ENCODE measurements at regions not wholly inside any gene's neighbourhood (a gene's known extent, or its start where the extent isn't known, plus 50 kb on each side); places are given as distances from the start of the nearest gene placed in this dataset.

GRCh38 chr17:71741836-71742235, 379.0 kb upstream of the SOX9 start:
- no peaks in the 10 kb centered on the region for H4K20me1 ChIP-seq (ENCODE audit: insufficient read depth, low read length, poor library complexity, severe bottlenecking)
- no peak overlapping the region for H2AFZ ChIP-seq (ENCODE audit: low read length)
- no peaks in the 10 kb centered on the region for H3K9me2 ChIP-seq (replicated peaks; ENCODE audit: low read depth, low read length)
- no peak overlapping the region for H3K9ac ChIP-seq (ENCODE audit: low read depth, low read length, poor library complexity, severe bottlenecking)
- H3K36me3 ChIP-seq (ENCODE audit: insufficient read depth, low read length) = no peaks in the 10 kb centered on the region
- no peaks in the 10 kb centered on the region for H3K27me3 ChIP-seq (ENCODE audit: insufficient read depth, low read length, poor library complexity, severe bottlenecking)
- no peak overlapping the region for H3K4me2 ChIP-seq (ENCODE audit: low read depth, low read length, poor library complexity, severe bottlenecking)
- H3F3A ChIP-seq (ENCODE audit: low read depth) = no peaks in the 10 kb centered on the region
- no peaks in the 10 kb centered on the region for H3K4me1 ChIP-seq (ENCODE audit: insufficient read depth, low read length, poor library complexity, severe bottlenecking)
- TF ChIP-seq CTCF (conservative IDR thresholded peaks at IDR 0.05; ENCODE audit: low read length) (no peak), EZH2phosphoT487 (IDR thresholded peaks at IDR 0.05; ENCODE audit: borderline replicate concordance) (no peak)
- no peak overlapping the region for H3K4me3 ChIP-seq (ENCODE audit: low read length, poor library complexity, severe bottlenecking)
- H3K79me2 ChIP-seq (ENCODE audit: insufficient read depth, low read length) = no peaks in the 10 kb centered on the region
- H3K9me3 ChIP-seq (ENCODE audit: insufficient read depth, low read depth, low read length) = no peaks in the 10 kb centered on the region

- no peak overlapping the region for H3K4me2 ChIP-seq (ENCODE audit: low read depth, low read length, poor library complexity, severe bottlenecking)
- no peaks in the 10 kb centered on the region for H3K79me2 ChIP-seq (ENCODE audit: insufficient read depth, low read length)
- no peak overlapping the region for H3K4me3 ChIP-seq (ENCODE audit: low read length, poor library complexity, severe bottlenecking)
- H3K4me1 ChIP-seq (ENCODE audit: insufficient read depth, low read length, poor library complexity, severe bottlenecking) = no peaks in the 10 kb centered on the region
- no peak overlapping the region for H3K9ac ChIP-seq (ENCODE audit: low read depth, low read length, poor library complexity, severe bottlenecking)
- TF ChIP-seq EZH2phosphoT487 (IDR thresholded peaks at IDR 0.05; ENCODE audit: borderline replicate concordance) = no peak
- TF ChIP-seq CTCF (conservative IDR thresholded peaks at IDR 0.05; ENCODE audit: low read length) = no peak
- no peaks in the 10 kb centered on the region for H3K27me3 ChIP-seq (ENCODE audit: insufficient read depth, low read length, poor library complexity, severe bottlenecking)
- H2AFZ ChIP-seq (ENCODE audit: low read length) = no peak overlapping the region
- H3K9me2 ChIP-seq (replicated peaks; ENCODE audit: low read depth, low read length) = no peaks in the 10 kb centered on the region
- H3K9me3 ChIP-seq (ENCODE audit: insufficient read depth, low read depth, low read length) = no peaks in the 10 kb centered on the region
- H3F3A ChIP-seq (ENCODE audit: low read depth) = no peaks in the 10 kb centered on the region
- H4K20me1 ChIP-seq (ENCODE audit: insufficient read depth, low read length, poor library complexity, severe bottlenecking) = no peaks in the 10 kb centered on the region
- no peaks in the 10 kb centered on the region for H3K36me3 ChIP-seq (ENCODE audit: insufficient read depth, low read length)
Observed at GRCh38 chr17:71748872-71749271, 371.9 kb upstream of the SOX9 start.

- no peak overlapping the region for H3K4me3 ChIP-seq (ENCODE audit: low read length, poor library complexity, severe bottlenecking)
- no peaks in the 10 kb centered on the region; the same call in 1 of the 2 replicates for H3K9me3 ChIP-seq (ENCODE audit: insufficient read depth, low read depth, low read length)
- no peaks in the 10 kb centered on the region for H3F3A ChIP-seq (ENCODE audit: low read depth)
- no peaks in the 10 kb centered on the region for H3K27me3 ChIP-seq (ENCODE audit: insufficient read depth, low read length, poor library complexity, severe bottlenecking)
- H3K9me2 ChIP-seq (replicated peaks; ENCODE audit: low read depth, low read length) = no peaks in the 10 kb centered on the region
- no peaks in the 10 kb centered on the region for H3K79me2 ChIP-seq (ENCODE audit: insufficient read depth, low read length)
- H2AFZ ChIP-seq (ENCODE audit: low read length) = no peak overlapping the region
- H3K4me2 ChIP-seq (ENCODE audit: low read depth, low read length, poor library complexity, severe bottlenecking) = no peak overlapping the region
- no peak overlapping the region for H3K9ac ChIP-seq (ENCODE audit: low read depth, low read length, poor library complexity, severe bottlenecking)
- TF ChIP-seq EZH2phosphoT487 (IDR thresholded peaks at IDR 0.05; ENCODE audit: borderline replicate concordance) (no peak), CTCF (conservative IDR thresholded peaks at IDR 0.05; ENCODE audit: low read length) (no peak)
- H4K20me1 ChIP-seq (ENCODE audit: insufficient read depth, low read length, poor library complexity, severe bottlenecking) = no peaks in the 10 kb centered on the region
- H3K36me3 ChIP-seq (ENCODE audit: insufficient read depth, low read length) = no peaks in the 10 kb centered on the region
- H3K4me1 ChIP-seq (ENCODE audit: insufficient read depth, low read length, poor library complexity, severe bottlenecking) = no peaks in the 10 kb centered on the region
Observed at GRCh38 chr17:71753070-71753469, 367.8 kb upstream of the SOX9 start.

All from Loucy (cell line).